ENCODE measurements at regions not wholly inside any gene's neighbourhood (a gene's known extent, or its start where the extent isn't known, plus 50 kb on each side); places are given as distances from the start of the nearest gene placed in this dataset.

- H3K36me3 ChIP-seq (ENCODE audit: control insufficient read depth in 3 of 3, insufficient read depth in 2 of 3, low read depth in 1 of 3, low read length in 3 of 3), result no peaks in the 10 kb centered on the region
- H3K4me1 ChIP-seq (ENCODE audit: control insufficient read depth in 3 of 3, insufficient read depth in 2 of 3, low read depth in 1 of 3, low read length in 2 of 3), result peaks cover 0 to 3% (median 0%) of the 10 kb centered on the region in 3 donors
- WGBS, 3 donors, result 91 to 94% (median 91%) methylated on average over 7 of the region's 7 CpGs
- H3K27me3 ChIP-seq (ENCODE audit: control insufficient read depth in 3 of 3, insufficient read depth in 3 of 3, low read length in 3 of 3), result peaks cover 0 to 3% (median 2%) of the 10 kb centered on the region in 3 donors
- FAIRE-seq, result no peak
- DNase-seq, result no peak
- no peak overlapping the region for H3K4me3 ChIP-seq (ENCODE audit: low read depth in 1 of 3, low read length in 3 of 3)
- no peaks in the 10 kb centered on the region for H3K9me3 ChIP-seq (ENCODE audit: control insufficient read depth in 2 of 2, insufficient read depth in 1 of 2, low read depth in 1 of 2, low read length in 1 of 2)
- no peak overlapping the region for H3K27ac ChIP-seq (ENCODE audit: low read depth in 1 of 3, low read length in 2 of 3)
Measured at GRCh38 chr15:69542028-69542427, 89.4 kb downstream of the RPLP1 start.

GRCh38 chr15:69543681-69544364, 91.2 kb downstream of the RPLP1 start:
- Histone ChIP-seq H3K4me3 (ENCODE audit: low read depth in 1 of 3, low read length in 3 of 3) (no peak overlapping the region), H3K27me3 (ENCODE audit: control insufficient read depth in 3 of 3, insufficient read depth in 3 of 3, low read length in 3 of 3) (peaks cover 0 to 10% (median 4%) of the 10 kb centered on the region in 3 donors), H3K36me3 (ENCODE audit: control insufficient read depth in 3 of 3, insufficient read depth in 2 of 3, low read depth in 1 of 3, low read length in 3 of 3) (no peaks in the 10 kb centered on the region), H3K4me1 (ENCODE audit: control insufficient read depth in 3 of 3, insufficient read depth in 2 of 3, low read depth in 1 of 3, low read length in 2 of 3) (no peaks in the 10 kb centered on the region), H3K27ac (ENCODE audit: low read depth in 1 of 3, low read length in 2 of 3) (no peak overlapping the region), H3K9me3 (ENCODE audit: control insufficient read depth in 2 of 2, insufficient read depth in 1 of 2, low read depth in 1 of 2, low read length in 1 of 2) (no peaks in the 10 kb centered on the region)
- 27 to 45% (median 36%) methylated on average over 1 of the region's 1 CpG for WGBS, 3 donors
- DNase-seq, result no peak
- no peak for FAIRE-seq

- Histone ChIP-seq H3K4me1 (ENCODE audit: control insufficient read depth in 3 of 3, insufficient read depth in 2 of 3, low read depth in 1 of 3, low read length in 2 of 3) (no peaks in the 10 kb centered on the region), H3K9me3 (ENCODE audit: control insufficient read depth in 2 of 2, insufficient read depth in 1 of 2, low read depth in 1 of 2, low read length in 1 of 2) (no peaks in the 10 kb centered on the region), H3K4me3 (ENCODE audit: low read depth in 1 of 3, low read length in 3 of 3) (no peak overlapping the region), H3K27ac (ENCODE audit: low read depth in 1 of 3, low read length in 2 of 3) (no peak overlapping the region), H3K36me3 (ENCODE audit: control insufficient read depth in 3 of 3, insufficient read depth in 2 of 3, low read depth in 1 of 3, low read length in 3 of 3) (no peaks in the 10 kb centered on the region), H3K27me3 (ENCODE audit: control insufficient read depth in 3 of 3, insufficient read depth in 3 of 3, low read length in 3 of 3) (peaks cover 0 to 16% (median 4%) of the 10 kb centered on the region in 3 donors)
- no peak for FAIRE-seq
- no peak for DNase-seq
- 66 to 80% (median 67%) methylated on average over 6 of the region's 6 CpGs for WGBS, 3 donors
Measured at GRCh38 chr15:69544365-69545113, 91.9 kb downstream of the RPLP1 start.

GRCh38 chr15:69546182-69546581, 93.6 kb downstream of the RPLP1 start:
- Histone ChIP-seq H3K9me3 (ENCODE audit: control insufficient read depth in 2 of 2, insufficient read depth in 1 of 2, low read depth in 1 of 2, low read length in 1 of 2) (peaks cover 0 to 3% of the 10 kb centered on the region in 2 donors), H3K4me3 (ENCODE audit: low read depth in 1 of 3, low read length in 3 of 3) (no peak overlapping the region), H3K27ac (ENCODE audit: low read depth in 1 of 3, low read length in 2 of 3) (no peak overlapping the region), H3K4me1 (ENCODE audit: control insufficient read depth in 3 of 3, insufficient read depth in 2 of 3, low read depth in 1 of 3, low read length in 2 of 3) (no peaks in the 10 kb centered on the region), H3K36me3 (ENCODE audit: control insufficient read depth in 3 of 3, insufficient read depth in 2 of 3, low read depth in 1 of 3, low read length in 3 of 3) (no peaks in the 10 kb centered on the region), H3K27me3 (ENCODE audit: control insufficient read depth in 3 of 3, insufficient read depth in 3 of 3, low read length in 3 of 3) (peaks cover 0 to 26% (median 4%) of the 10 kb centered on the region in 3 donors)
- DNase-seq (no peak), FAIRE-seq (no peak)
- 54 to 79% (median 57%) methylated on average over 3 of the region's 3 CpGs for WGBS, 3 donors

- H3K9me3 ChIP-seq (ENCODE audit: control insufficient read depth in 2 of 2, insufficient read depth in 1 of 2, low read depth in 1 of 2, low read length in 1 of 2), result peaks cover 3 to 22% of the 10 kb centered on the region in 2 donors
- peaks cover 0 to 26% (median 4%) of the 10 kb centered on the region in 3 donors for H3K27me3 ChIP-seq (ENCODE audit: control insufficient read depth in 3 of 3, insufficient read depth in 3 of 3, low read length in 3 of 3)
- no peak for DNase-seq
- no peak for FAIRE-seq
- no peaks in the 10 kb centered on the region for H3K36me3 ChIP-seq (ENCODE audit: control insufficient read depth in 3 of 3, insufficient read depth in 2 of 3, low read depth in 1 of 3, low read length in 3 of 3)
- WGBS, 3 donors, result 88 to 93% (median 92%) methylated on average over 24 of the region's 24 CpGs
- H3K27ac ChIP-seq (ENCODE audit: low read depth in 1 of 3, low read length in 2 of 3), result no peak overlapping the region
- H3K4me3 ChIP-seq (ENCODE audit: low read depth in 1 of 3, low read length in 3 of 3), result no peak overlapping the region
- peaks cover 0 to 7% (median 0%) of the 10 kb centered on the region in 3 donors for H3K4me1 ChIP-seq (ENCODE audit: control insufficient read depth in 3 of 3, insufficient read depth in 2 of 3, low read depth in 1 of 3, low read length in 2 of 3)
Measured at GRCh38 chr15:69548395-69549180, 96.0 kb downstream of the RPLP1 start.

GRCh38 chr15:69551391-69552056, 98.9 kb downstream of the RPLP1 start:
- peaks cover 0 to 34% (median 2%) of the 10 kb centered on the region in 3 donors for H3K4me1 ChIP-seq (ENCODE audit: control insufficient read depth in 3 of 3, insufficient read depth in 2 of 3, low read depth in 1 of 3, low read length in 2 of 3)
- FAIRE-seq (no peak), DNase-seq (no peak)
- H3K27me3 ChIP-seq (ENCODE audit: control insufficient read depth in 3 of 3, insufficient read depth in 3 of 3, low read length in 3 of 3), result peaks cover 0 to 26% (median 5%) of the 10 kb centered on the region in 3 donors
- no peaks in the 10 kb centered on the region for H3K36me3 ChIP-seq (ENCODE audit: control insufficient read depth in 3 of 3, insufficient read depth in 2 of 3, low read depth in 1 of 3, low read length in 3 of 3)
- peaks cover 3 to 22% of the 10 kb centered on the region in 2 donors for H3K9me3 ChIP-seq (ENCODE audit: control insufficient read depth in 2 of 2, insufficient read depth in 1 of 2, low read depth in 1 of 2, low read length in 1 of 2)
- no peak overlapping the region for H3K4me3 ChIP-seq (ENCODE audit: low read depth in 1 of 3, low read length in 3 of 3)
- no peak overlapping the region for H3K27ac ChIP-seq (ENCODE audit: low read depth in 1 of 3, low read length in 2 of 3)
- 53 to 70% (median 66%) methylated on average over 5 of the region's 5 CpGs for WGBS, 3 donors

- DNase-seq (no peak), FAIRE-seq (no peak)
- Histone ChIP-seq H3K27ac (ENCODE audit: low read depth in 1 of 3, low read length in 2 of 3) (no peak overlapping the region), H3K4me3 (ENCODE audit: low read depth in 1 of 3, low read length in 3 of 3) (no peak overlapping the region), H3K4me1 (ENCODE audit: control insufficient read depth in 3 of 3, insufficient read depth in 2 of 3, low read depth in 1 of 3, low read length in 2 of 3) (peaks cover 0 to 41% (median 2%) of the 10 kb centered on the region in 3 donors), H3K9me3 (ENCODE audit: control insufficient read depth in 2 of 2, insufficient read depth in 1 of 2, low read depth in 1 of 2, low read length in 1 of 2) (peaks cover 3 to 22% of the 10 kb centered on the region in 2 donors), H3K27me3 (ENCODE audit: control insufficient read depth in 3 of 3, insufficient read depth in 3 of 3, low read length in 3 of 3) (peaks cover 0 to 23% (median 5%) of the 10 kb centered on the region in 3 donors), H3K36me3 (ENCODE audit: control insufficient read depth in 3 of 3, insufficient read depth in 2 of 3, low read depth in 1 of 3, low read length in 3 of 3) (no peaks in the 10 kb centered on the region)
- WGBS, 3 donors, result 94 to 98% (median 95%) methylated on average over 10 of the region's 10 CpGs
Measured at GRCh38 chr15:69552057-69552815, 99.6 kb downstream of the RPLP1 start.

Data from small intestine (tissue), 7 donors.